ENCODE measurements at regions not wholly inside any gene's neighbourhood (a gene's known extent, or its start where the extent isn't known, plus 50 kb on each side); places are given as distances from the start of the nearest gene placed in this dataset.

- no peak for TF ChIP-seq CTCF (IDR thresholded peaks at IDR 0.05)
- TF ChIP-seq POLR2A (IDR thresholded peaks at IDR 0.05) = no peak
- TF ChIP-seq EP300 (IDR thresholded peaks at IDR 0.05) = no peak
These were observed 569.6 kb upstream of the TUSC1 start for GRCh38 chr9:26247861-26248260.
